Keratinocyte (primary cell): ENCODE measurements at regions not wholly inside any gene's neighbourhood (a gene's known extent, or its start where the extent isn't known, plus 50 kb on each side); places are given as distances from the start of the nearest gene placed in this dataset.

Experiments
- DNase-seq: peaks from one replicate; pipeline ENCODE4 v3.0.0-alpha.2; 2011; ENCODE audit warnings: low read depth, missing footprints, low spot score
- FAIRE-seq: peaks from 2 replicates; lab custom pipeline; 2011; peaks lifted over from hg19 to GRCh38; lab: Jason Lieb, UNC
- H2AFZ ChIP-seq: 2 replicates; pipeline ENCODE4 v1.6.0; 2012; ENCODE audit warnings: low read length, control low read depth, inconsistent platforms; ENCODE audit not compliant: control insufficient read depth
- H3K27ac ChIP-seq: 2 replicates; pipeline ENCODE4 v1.5.1; 2011; ENCODE audit warnings: low read length; ENCODE audit not compliant: control insufficient read depth, insufficient read depth
- H3K27me3 ChIP-seq: 3 replicates; pipeline ENCODE4 v1.6.0; 2011; ENCODE audit warnings: low read length; ENCODE audit not compliant: control insufficient read depth, insufficient read depth; ENCODE audit errors: extremely low read depth
- H3K36me3 ChIP-seq, 2 experiments: 2 replicates in 1 of 2; 3 replicates in 1 of 2; pipeline ENCODE4 v1.5.1; 2011; ENCODE audit warnings: low read length in 2 of 2, mild to moderate bottlenecking in 1 of 2; ENCODE audit not compliant: control insufficient read depth in 2 of 2, insufficient read depth in 2 of 2; ENCODE audit errors: extremely low read depth in 1 of 2
- H3K4me1 ChIP-seq: 3 replicates; pipeline ENCODE4 v1.5.1; 2011; ENCODE audit warnings: low read length; ENCODE audit not compliant: control insufficient read depth, insufficient read depth; ENCODE audit errors: extremely low read depth
- H3K4me2 ChIP-seq: 3 replicates; pipeline ENCODE4 v1.6.0; 2011; ENCODE audit warnings: low read depth, low read length; ENCODE audit not compliant: control insufficient read depth, insufficient read depth; ENCODE audit errors: extremely low read depth
- H3K4me3 ChIP-seq, 3 experiments: fragments of 200-600 bp in 1 of 3; sonication (generic) in 1 of 3; 2 replicates in 2 of 3; 3 replicates in 1 of 3; pipeline ENCODE4 v1.5.1; 2011 to 2016; ENCODE audit warnings: low read length in 3 of 3, mild to moderate bottlenecking in 3 of 3, control low read depth in 2 of 3, inconsistent platforms in 1 of 3, low read depth in 1 of 3, mixed read lengths in 1 of 3, mixed run types in 1 of 3, moderate library complexity in 1 of 3; ENCODE audit not compliant: control insufficient read depth in 2 of 3, insufficient read depth in 2 of 3; ENCODE audit errors: extremely low read depth in 1 of 3
- H3K79me2 ChIP-seq: 2 replicates; pipeline ENCODE4 v1.6.0; 2012; ENCODE audit warnings: low read length; ENCODE audit not compliant: control insufficient read depth, insufficient read depth
- H3K9ac ChIP-seq: 3 replicates; pipeline ENCODE4 v1.6.0; 2011; ENCODE audit warnings: low read length; ENCODE audit not compliant: control insufficient read depth, insufficient read depth; ENCODE audit errors: extremely low read depth
- H3K9me1 ChIP-seq: 3 replicates; pipeline ENCODE4 v1.6.0; 2011; ENCODE audit warnings: low read length; ENCODE audit not compliant: control insufficient read depth, insufficient read depth; ENCODE audit errors: extremely low read depth
- H3K9me3 ChIP-seq: 2 replicates; pipeline ENCODE4 v1.5.1; 2012; ENCODE audit warnings: low read depth, low read length; ENCODE audit not compliant: control insufficient read depth
- H4K20me1 ChIP-seq: 3 replicates; pipeline ENCODE4 v1.6.0; 2011; ENCODE audit warnings: low read length; ENCODE audit not compliant: control insufficient read depth, insufficient read depth; ENCODE audit errors: extremely low read depth
- EZH2 ChIP-seq: IDR thresholded peaks from one replicate; pipeline ENCODE4 v1.6.1; 2012; ENCODE audit warnings: inconsistent platforms, mild to moderate bottlenecking, low read length, moderate library complexity
- dilution Hi-C: fragments of 300-500 bp; cut with MboI; formaldehyde crosslinking; loops from one replicate; pipeline ENCODE4 v1.7.0; 2020; ENCODE audit warnings: low sequenced_read_pairs; ENCODE audit not compliant: extremely low pct_ligation_motif_present
- TF ChIP-seq, protein P1 (sequence below), 3 experiments: IDR thresholded peaks in 1 of 3; conservative IDR thresholded peaks in 1 of 3; optimal IDR thresholded peaks in 1 of 3; 2 replicates in 2 of 3; 3 replicates in 1 of 3; pipeline versions ENCODE3 to v1.5.1; 2011; ENCODE audit warnings: low read length in 3 of 3, mild to moderate bottlenecking in 3 of 3, moderate library complexity in 2 of 3, control low read depth in 1 of 3, inconsistent platforms in 1 of 3; ENCODE audit not compliant: insufficient read depth in 2 of 3; ENCODE audit errors: extremely low read depth in 1 of 3

DNA sequence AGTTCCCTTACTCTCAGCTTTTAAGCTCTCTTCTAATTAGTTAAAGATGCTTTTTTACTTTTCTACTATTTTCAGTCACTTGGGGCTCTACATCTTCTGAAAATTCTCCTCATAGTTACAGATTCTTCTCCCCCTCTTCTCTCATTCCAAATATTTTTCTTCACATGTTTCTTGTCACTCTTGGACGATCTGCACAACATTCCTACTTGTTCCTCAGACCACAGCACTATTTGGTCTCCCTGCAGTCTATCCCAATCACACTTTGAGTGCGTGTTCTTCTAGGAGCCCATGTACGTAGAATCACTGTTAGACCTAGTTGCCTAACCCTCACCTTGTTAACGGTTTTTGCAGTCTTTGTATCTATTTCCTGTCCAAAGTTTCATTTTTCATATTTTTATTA is 222.5 kb upstream of the SPRY2 start:
- no peaks in the 10 kb centered on the region for H3K36me3 ChIP-seq
- H3K4me3 ChIP-seq: no peak overlapping the region
- no peak overlapping the region for H3K9ac ChIP-seq
- no peaks in the 10 kb centered on the region for H3K9me3 ChIP-seq
- H4K20me1 ChIP-seq: no peaks in the 10 kb centered on the region
- no peak overlapping the region for H3K4me2 ChIP-seq
- no peak overlapping the region for H2AFZ ChIP-seq
- no peaks in the 10 kb centered on the region for H3K4me1 ChIP-seq
- no peaks in the 10 kb centered on the region for H3K79me2 ChIP-seq
- H3K27ac ChIP-seq: no peak overlapping the region
- no peak for DNase-seq
- dilution Hi-C loops: no loop called here
- no peaks in the 10 kb centered on the region for H3K27me3 ChIP-seq
- no peak for FAIRE-seq
- no peaks in the 10 kb centered on the region for H3K9me1 ChIP-seq
- no peak for TF ChIP-seq EZH2
- TF ChIP-seq, protein P1, sequence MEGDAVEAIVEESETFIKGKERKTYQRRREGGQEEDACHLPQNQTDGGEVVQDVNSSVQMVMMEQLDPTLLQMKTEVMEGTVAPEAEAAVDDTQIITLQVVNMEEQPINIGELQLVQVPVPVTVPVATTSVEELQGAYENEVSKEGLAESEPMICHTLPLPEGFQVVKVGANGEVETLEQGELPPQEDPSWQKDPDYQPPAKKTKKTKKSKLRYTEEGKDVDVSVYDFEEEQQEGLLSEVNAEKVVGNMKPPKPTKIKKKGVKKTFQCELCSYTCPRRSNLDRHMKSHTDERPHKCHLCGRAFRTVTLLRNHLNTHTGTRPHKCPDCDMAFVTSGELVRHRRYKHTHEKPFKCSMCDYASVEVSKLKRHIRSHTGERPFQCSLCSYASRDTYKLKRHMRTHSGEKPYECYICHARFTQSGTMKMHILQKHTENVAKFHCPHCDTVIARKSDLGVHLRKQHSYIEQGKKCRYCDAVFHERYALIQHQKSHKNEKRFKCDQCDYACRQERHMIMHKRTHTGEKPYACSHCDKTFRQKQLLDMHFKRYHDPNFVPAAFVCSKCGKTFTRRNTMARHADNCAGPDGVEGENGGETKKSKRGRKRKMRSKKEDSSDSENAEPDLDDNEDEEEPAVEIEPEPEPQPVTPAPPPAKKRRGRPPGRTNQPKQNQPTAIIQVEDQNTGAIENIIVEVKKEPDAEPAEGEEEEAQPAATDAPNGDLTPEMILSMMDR (optimal IDR thresholded peaks at IDR 0.05 in 1 of 3, IDR thresholded peaks at IDR 0.05 in 1 of 3, conservative IDR thresholded peaks at IDR 0.05 in 1 of 3; ENCODE audit: extremely low read depth in 1 of 3, insufficient read depth in 2 of 3, low read length in 3 of 3): no peak

DNA sequence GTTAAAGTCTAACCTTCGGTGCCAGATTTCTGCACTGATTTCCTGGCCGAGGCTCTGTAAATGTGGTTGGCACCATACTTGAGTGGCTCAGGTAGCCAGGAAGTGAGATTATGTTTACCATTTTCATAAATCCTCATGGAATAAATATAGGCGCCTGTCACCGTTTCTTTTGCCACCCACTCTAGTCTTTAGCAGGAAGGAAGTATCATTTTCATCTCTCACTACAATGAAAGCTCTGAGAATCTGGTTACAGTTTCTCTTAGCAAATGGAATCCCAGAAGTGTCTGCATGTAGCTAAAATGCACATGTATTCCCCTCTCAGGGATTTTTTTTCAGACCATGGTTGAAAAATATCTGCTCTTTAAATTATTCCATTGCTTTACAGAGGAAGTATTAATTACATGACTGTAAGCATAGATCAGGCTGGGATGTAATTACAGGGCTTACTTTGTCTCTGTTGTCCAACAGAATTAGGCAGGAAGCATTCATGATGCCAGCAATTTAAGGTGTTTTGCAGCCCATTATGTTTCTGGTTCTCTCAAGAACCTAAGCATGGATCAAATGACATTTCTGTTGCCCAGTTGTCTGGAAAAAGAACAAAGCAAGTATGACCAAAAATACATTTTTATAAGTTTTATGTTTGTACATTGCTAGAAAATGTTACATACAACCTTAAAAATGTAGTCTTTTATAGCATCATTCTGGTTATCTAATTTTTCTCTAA is 221.7 kb upstream of the SPRY2 start:
- H2AFZ ChIP-seq: no peak overlapping the region
- no peak for FAIRE-seq
- DNase-seq: no peak
- no peak overlapping the region for H3K9ac ChIP-seq
- H3K4me3 ChIP-seq: no peak overlapping the region
- H3K9me1 ChIP-seq: no peaks in the 10 kb centered on the region
- dilution Hi-C loops: no loop called here
- H3K9me3 ChIP-seq: no peaks in the 10 kb centered on the region
- no peak overlapping the region for H3K27ac ChIP-seq
- H3K36me3 ChIP-seq: no peaks in the 10 kb centered on the region
- TF ChIP-seq, protein P1 (optimal IDR thresholded peaks at IDR 0.05 in 1 of 3, IDR thresholded peaks at IDR 0.05 in 1 of 3, conservative IDR thresholded peaks at IDR 0.05 in 1 of 3; ENCODE audit: extremely low read depth in 1 of 3, insufficient read depth in 2 of 3, low read length in 3 of 3): no peak
- no peak for TF ChIP-seq EZH2
- H3K27me3 ChIP-seq: no peaks in the 10 kb centered on the region
- H4K20me1 ChIP-seq: no peaks in the 10 kb centered on the region
- H3K4me1 ChIP-seq: no peaks in the 10 kb centered on the region
- no peaks in the 10 kb centered on the region for H3K79me2 ChIP-seq
- no peak overlapping the region for H3K4me2 ChIP-seq
